ENCODE measurements at regions not wholly inside any gene's neighbourhood (a gene's known extent, or its start where the extent isn't known, plus 50 kb on each side); places are given as distances from the start of the nearest gene placed in this dataset.

DNA sequence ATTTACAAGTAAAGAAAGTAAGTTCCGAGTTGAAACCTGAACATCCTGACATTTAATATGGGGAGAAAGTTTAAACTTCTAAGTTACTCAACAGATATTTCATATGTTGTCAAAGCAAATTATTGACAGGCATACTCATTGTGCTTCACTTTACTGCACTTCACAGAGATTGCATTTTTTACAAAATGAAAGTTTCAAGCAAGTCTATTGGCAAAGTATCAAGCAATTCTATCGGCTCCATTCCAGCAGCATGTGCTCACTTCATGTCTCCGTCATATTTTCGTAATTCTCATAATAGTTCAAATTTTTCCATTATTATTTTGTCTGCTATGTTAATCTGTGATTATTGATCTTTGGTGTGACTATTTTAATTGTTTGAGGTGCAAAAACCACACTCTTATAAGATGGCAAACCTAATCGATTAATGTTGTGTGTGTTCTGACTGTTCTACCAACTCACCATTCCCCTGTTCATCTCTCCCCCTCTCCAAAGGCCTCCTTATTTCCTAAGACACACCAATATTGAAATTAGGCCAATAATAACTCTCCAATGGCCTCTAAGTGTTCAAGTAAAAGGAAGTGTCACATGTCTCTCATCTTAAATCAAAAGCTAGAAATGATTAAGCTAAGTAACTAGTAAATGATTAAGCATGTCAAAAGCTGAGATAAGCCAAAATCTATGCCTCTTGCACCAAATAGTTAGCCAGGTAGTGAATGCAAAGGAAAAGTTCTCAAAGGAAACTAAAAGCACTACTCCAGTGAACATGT lies 68.2 kb upstream of the BCL9 start:
- H3K9me3 ChIP-seq: no peaks in the 10 kb centered on the region
- no peak overlapping the region for H3K4me3 ChIP-seq (ENCODE audit: low read depth, low read length)
- DNase-seq: no peak
- no peaks in the 10 kb centered on the region for H3K4me1 ChIP-seq
- TF ChIP-seq, protein P1, sequence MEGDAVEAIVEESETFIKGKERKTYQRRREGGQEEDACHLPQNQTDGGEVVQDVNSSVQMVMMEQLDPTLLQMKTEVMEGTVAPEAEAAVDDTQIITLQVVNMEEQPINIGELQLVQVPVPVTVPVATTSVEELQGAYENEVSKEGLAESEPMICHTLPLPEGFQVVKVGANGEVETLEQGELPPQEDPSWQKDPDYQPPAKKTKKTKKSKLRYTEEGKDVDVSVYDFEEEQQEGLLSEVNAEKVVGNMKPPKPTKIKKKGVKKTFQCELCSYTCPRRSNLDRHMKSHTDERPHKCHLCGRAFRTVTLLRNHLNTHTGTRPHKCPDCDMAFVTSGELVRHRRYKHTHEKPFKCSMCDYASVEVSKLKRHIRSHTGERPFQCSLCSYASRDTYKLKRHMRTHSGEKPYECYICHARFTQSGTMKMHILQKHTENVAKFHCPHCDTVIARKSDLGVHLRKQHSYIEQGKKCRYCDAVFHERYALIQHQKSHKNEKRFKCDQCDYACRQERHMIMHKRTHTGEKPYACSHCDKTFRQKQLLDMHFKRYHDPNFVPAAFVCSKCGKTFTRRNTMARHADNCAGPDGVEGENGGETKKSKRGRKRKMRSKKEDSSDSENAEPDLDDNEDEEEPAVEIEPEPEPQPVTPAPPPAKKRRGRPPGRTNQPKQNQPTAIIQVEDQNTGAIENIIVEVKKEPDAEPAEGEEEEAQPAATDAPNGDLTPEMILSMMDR (IDR thresholded peaks at IDR 0.05; ENCODE audit: low read depth, low read length): no peak
- peaks cover 5% of the 10 kb centered on the region for H3K27me3 ChIP-seq
- no peaks in the 10 kb centered on the region for H3K36me3 ChIP-seq

- no peak for DNase-seq
- Histone ChIP-seq H3K9me3 (no peaks in the 10 kb centered on the region), H3K27me3 (peaks cover 5% of the 10 kb centered on the region), H3K4me1 (no peaks in the 10 kb centered on the region), H3K4me3 (ENCODE audit: low read depth, low read length) (no peak overlapping the region), H3K36me3 (no peaks in the 10 kb centered on the region)
- TF ChIP-seq, protein P1 (IDR thresholded peaks at IDR 0.05; ENCODE audit: low read depth, low read length): no peak
These were observed 67.6 kb upstream of the BCL9 start for GRCh38 chr1:147473733-147474049.

GRCh38 chr1:147475488-147475887 lies 65.8 kb upstream of the BCL9 start:
- Histone ChIP-seq H3K4me3 (ENCODE audit: low read depth, low read length) (no peak overlapping the region), H3K36me3 (no peaks in the 10 kb centered on the region), H3K27me3 (peaks cover 5% of the 10 kb centered on the region), H3K4me1 (no peaks in the 10 kb centered on the region), H3K9me3 (no peaks in the 10 kb centered on the region)
- TF ChIP-seq, protein P1 (IDR thresholded peaks at IDR 0.05; ENCODE audit: low read depth, low read length): no peak
- no peak for DNase-seq

DNA sequence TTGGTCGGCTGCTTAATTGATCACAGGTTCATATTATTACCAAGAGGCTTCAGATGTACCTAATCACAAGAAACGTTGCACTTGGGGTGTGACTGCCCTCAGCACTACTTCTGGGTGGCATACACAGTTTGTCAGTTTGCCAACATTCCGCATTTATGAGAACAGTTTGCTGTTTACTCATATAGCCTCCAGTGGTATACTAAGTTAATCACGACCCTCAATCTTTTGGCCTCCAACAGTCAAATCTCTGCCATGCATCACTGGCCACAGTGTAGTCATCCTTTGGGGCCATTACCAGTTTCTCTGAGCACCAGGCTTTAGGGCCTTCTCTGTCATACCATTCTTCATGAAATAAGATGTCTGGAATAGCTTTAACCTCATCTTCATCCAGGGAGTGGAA lies 62.8 kb upstream of the BCL9 start:
- Histone ChIP-seq H3K27me3 (peaks cover 5% of the 10 kb centered on the region), H3K4me1 (no peaks in the 10 kb centered on the region), H3K4me3 (ENCODE audit: low read depth, low read length) (no peak overlapping the region), H3K36me3 (no peaks in the 10 kb centered on the region), H3K9me3 (no peaks in the 10 kb centered on the region)
- DNase-seq: no peak
- TF ChIP-seq, protein P1 (IDR thresholded peaks at IDR 0.05; ENCODE audit: low read depth, low read length): no peak

DNA sequence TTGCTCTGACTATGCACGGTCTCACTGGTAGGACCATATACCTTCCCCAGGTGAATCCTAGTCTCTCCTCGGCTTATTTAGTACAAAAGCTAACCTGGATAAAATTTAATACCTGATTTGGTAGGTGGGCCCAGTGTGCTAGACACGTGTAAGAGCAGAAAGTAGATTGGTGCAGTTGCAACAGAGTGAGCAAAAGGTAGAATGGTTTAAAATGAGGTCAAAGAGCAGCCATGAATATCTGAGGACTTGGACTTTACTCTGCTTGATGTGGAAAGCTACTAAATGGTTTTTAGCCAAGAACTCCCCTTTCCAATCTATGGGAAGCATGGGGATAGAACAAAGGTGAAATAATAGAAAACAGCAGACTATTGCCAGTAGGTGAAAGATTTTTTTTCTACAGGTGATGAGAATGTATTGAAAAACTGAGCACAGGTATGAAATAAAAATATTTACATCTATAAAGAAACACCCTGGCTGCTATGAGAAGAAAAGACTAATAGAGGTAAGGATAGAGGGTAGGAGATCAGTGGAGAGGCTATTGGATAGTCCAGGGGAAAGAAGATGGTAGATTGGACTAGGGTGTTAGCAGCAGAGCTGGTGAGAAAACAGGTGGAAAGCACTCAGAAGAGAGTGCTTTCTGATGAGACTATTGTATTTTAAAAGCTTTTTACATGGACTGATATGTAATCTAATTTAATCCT lies 61.3 kb upstream of the BCL9 start:
- TF ChIP-seq, protein P1 (IDR thresholded peaks at IDR 0.05; ENCODE audit: low read depth, low read length): no peak
- H3K27me3 ChIP-seq: peaks cover 4% of the 10 kb centered on the region; the same call in 1 of the 2 replicates

DNA sequence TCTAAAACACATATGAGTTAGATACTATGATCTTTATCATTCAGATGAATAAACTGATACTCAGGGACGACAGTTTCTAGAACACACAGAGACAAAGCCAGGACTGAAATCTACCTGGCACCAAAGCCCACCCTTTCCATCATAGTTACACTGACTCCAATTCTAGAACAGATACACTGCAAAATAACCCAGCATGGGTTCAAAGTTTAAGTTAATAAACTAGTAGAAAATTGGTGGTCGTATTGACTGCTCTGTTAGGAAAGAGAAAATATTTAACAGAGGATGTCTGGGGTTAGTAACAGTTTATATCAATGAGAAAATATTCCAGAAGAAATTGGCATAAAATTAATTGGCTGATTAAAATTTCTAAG lies 60.8 kb upstream of the BCL9 start:
- Histone ChIP-seq H3K27me3 (peaks cover 4% of the 10 kb centered on the region; the same call in 1 of the 2 replicates), H3K4me1 (no peaks in the 10 kb centered on the region), H3K4me3 (ENCODE audit: low read depth, low read length) (no peak overlapping the region), H3K36me3 (no peaks in the 10 kb centered on the region), H3K9me3 (no peaks in the 10 kb centered on the region)
- TF ChIP-seq, protein P1 (IDR thresholded peaks at IDR 0.05; ENCODE audit: low read depth, low read length): no peak
- no peak for DNase-seq

More for the DNA sequence above, 61.3 kb upstream of the BCL9 start:
- Histone ChIP-seq H3K9me3 (no peaks in the 10 kb centered on the region), H3K4me1 (no peaks in the 10 kb centered on the region), H3K4me3 (ENCODE audit: low read depth, low read length) (no peak overlapping the region), H3K36me3 (no peaks in the 10 kb centered on the region)
- no peak for DNase-seq

All from BE2C (cell line).